ENCODE measurements at regions not wholly inside any gene's neighbourhood (a gene's known extent, or its start where the extent isn't known, plus 50 kb on each side); places are given as distances from the start of the nearest gene placed in this dataset.

- no peak for DNase-seq (ENCODE audit: low read depth in 3 of 3, low spot score in 2 of 3)
These were observed 289.1 kb downstream of the GRIN2B start for GRCh38 chr12:13692332-13692731.

- no peak for DNase-seq (ENCODE audit: low read depth in 3 of 3, low spot score in 2 of 3)
These were observed 289.8 kb downstream of the GRIN2B start for GRCh38 chr12:13691598-13691997.

GRCh38 chr12:13687633-13688032 lies 293.8 kb downstream of the GRIN2B start:
- DNase-seq (ENCODE audit: low read depth in 3 of 3, low spot score in 2 of 3) = no peak

- no peak for DNase-seq (ENCODE audit: low read depth in 3 of 3, low spot score in 2 of 3)
These were observed 295.1 kb downstream of the GRIN2B start for GRCh38 chr12:13686260-13686659.

- no peak for DNase-seq (ENCODE audit: low read depth in 3 of 3, low spot score in 2 of 3)
These were observed 300.5 kb downstream of the GRIN2B start for GRCh38 chr12:13680916-13681315.

GRCh38 chr12:13676880-13677279 lies 304.5 kb downstream of the GRIN2B start:
- no peak for DNase-seq (ENCODE audit: low read depth in 3 of 3, low spot score in 2 of 3)

- DNase-seq (ENCODE audit: low read depth in 3 of 3, low spot score in 2 of 3) = no peak
These were observed 311.0 kb downstream of the GRIN2B start for GRCh38 chr12:13670285-13670866.

GRCh38 chr12:13668880-13669279 lies 312.5 kb downstream of the GRIN2B start:
- DNase-seq (ENCODE audit: low read depth in 3 of 3, low spot score in 2 of 3) = no peak

- DNase-seq (ENCODE audit: low read depth in 3 of 3, low spot score in 2 of 3) = no peak
These were observed 314.6 kb downstream of the GRIN2B start for GRCh38 chr12:13666806-13667205.

GRCh38 chr12:13661005-13661887 lies 320.2 kb downstream of the GRIN2B start:
- DNase-seq (ENCODE audit: low read depth in 3 of 3, low spot score in 2 of 3) = peak; percentile 16 to 27 (median 24)

- DNase-seq (ENCODE audit: low read depth in 3 of 3, low spot score in 2 of 3) = no peak
These were observed 326.9 kb downstream of the GRIN2B start for GRCh38 chr12:13654456-13654855.

GRCh38 chr12:13652105-13652504 lies 329.3 kb downstream of the GRIN2B start:
- no peak for DNase-seq (ENCODE audit: low read depth in 3 of 3, low spot score in 2 of 3)

- no peak for DNase-seq (ENCODE audit: low read depth in 3 of 3, low spot score in 2 of 3)
These were observed 345.7 kb downstream of the GRIN2B start for GRCh38 chr12:13635709-13636108.

- no peak for DNase-seq (ENCODE audit: low read depth in 3 of 3, low spot score in 2 of 3)
These were observed 349.5 kb downstream of the GRIN2B start for GRCh38 chr12:13631873-13632272.

GRCh38 chr12:13630354-13630753 lies 351.0 kb downstream of the GRIN2B start:
- DNase-seq (ENCODE audit: low read depth in 3 of 3, low spot score in 2 of 3) = no peak

GRCh38 chr12:13628067-13628466 lies 353.3 kb downstream of the GRIN2B start:
- no peak for DNase-seq (ENCODE audit: low read depth in 3 of 3, low spot score in 2 of 3)

- DNase-seq (ENCODE audit: low read depth in 3 of 3, low spot score in 2 of 3) = no peak
These were observed 353.9 kb downstream of the GRIN2B start for GRCh38 chr12:13627536-13627935.

GRCh38 chr12:13613297-13613696 lies 368.1 kb downstream of the GRIN2B start:
- no peak for DNase-seq (ENCODE audit: low read depth in 3 of 3, low spot score in 2 of 3)

- no peak for DNase-seq (ENCODE audit: low read depth in 3 of 3, low spot score in 2 of 3)
These were observed 371.3 kb downstream of the GRIN2B start for GRCh38 chr12:13609894-13610679.

GRCh38 chr12:13606290-13606689 lies 375.1 kb downstream of the GRIN2B start:
- no peak for DNase-seq (ENCODE audit: low read depth in 3 of 3, low spot score in 2 of 3)

GRCh38 chr12:13603953-13604352 lies 377.4 kb downstream of the GRIN2B start:
- DNase-seq (ENCODE audit: low read depth in 3 of 3, low spot score in 2 of 3) = no peak
